ENCODE measurements at regions not wholly inside any gene's neighbourhood (a gene's known extent, or its start where the extent isn't known, plus 50 kb on each side); places are given as distances from the start of the nearest gene placed in this dataset.

DNA sequence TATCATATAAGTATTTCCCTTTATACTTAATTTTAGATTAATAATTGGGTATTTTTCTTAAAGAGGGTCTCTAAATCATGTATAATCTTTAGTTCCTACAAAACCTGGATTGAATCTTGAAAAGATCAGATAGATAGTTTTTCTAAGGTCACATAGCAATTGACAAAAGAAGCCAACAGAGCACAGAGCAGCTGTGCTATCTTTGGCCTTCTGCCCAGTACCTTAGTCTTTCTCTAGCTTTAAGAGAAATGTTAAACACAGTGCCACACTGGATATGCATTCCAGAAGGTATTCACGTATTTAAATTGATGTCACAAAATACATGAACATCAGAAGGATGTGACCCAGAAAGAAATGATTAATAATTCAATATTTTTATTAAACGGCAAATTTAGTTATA, 86.8 kb downstream of the C21orf91 start:
- in situ Hi-C loops (cut with HindIII; ENCODE audit: extremely low pct_ligation_motif_present, low pct_unique_long_range_greater_than_20kb) (no loop called here), intact Hi-C loops (cut with micrococcal nuclease; ENCODE audit: unreplicated experiment) (no loop called here)
- Histone ChIP-seq H2AFZ (ENCODE audit: low read length) (no peak overlapping the region), H3K4me1 (ENCODE audit: insufficient read depth, low read length) (no peaks in the 10 kb centered on the region), H3K9ac (ENCODE audit: insufficient read depth, low read depth, low read length) (no peak overlapping the region), H3K79me2 (ENCODE audit: insufficient read depth, low read length) (no peaks in the 10 kb centered on the region), H3K4me2 (ENCODE audit: low read depth, low read length) (no peak overlapping the region), H3K4me3 (replicated peaks in 1 of 3; ENCODE audit: insufficient read depth in 1 of 3, low read depth in 2 of 3, low read length in 3 of 3) (no peak overlapping the region), H3K27ac (ENCODE audit: extremely low read length, insufficient read depth, low read length) (no peak overlapping the region), H4K20me1 (ENCODE audit: insufficient read depth, low read length) (no peaks in the 10 kb centered on the region), H3K36me3 (replicated peaks in 1 of 2; ENCODE audit: control insufficient read depth in 1 of 2, insufficient read depth in 2 of 2, low read length in 2 of 2) (no peaks in the 10 kb centered on the region), H3K27me3 (ENCODE audit: control insufficient read depth in 1 of 2, insufficient read depth in 2 of 2, low read length in 2 of 2) (peaks cover 0 to 11% of the 10 kb centered on the region in 2 experiments; a peak in 2 of 5 replicates), H3K9me3 (ENCODE audit: low read length) (no peaks in the 10 kb centered on the region)
- WGBS (ENCODE audit: low lambda C conversion rate), result 28% methylated on average over 2 of the region's 2 CpGs
- FAIRE-seq (no peak), ATAC-seq (no peak), DNase-seq (ENCODE audit: low spot score) (no peak)
- TF ChIP-seq ZNF841 (CRISPR knock-in tag; IDR thresholded peaks at IDR 0.05; ENCODE audit: borderline replicate concordance) (no peak), HNF4G (IDR thresholded peaks at IDR 0.05; ENCODE audit: borderline replicate concordance, low read depth, low read length) (no peak), HNF4G (CRISPR knock-in tag; IDR thresholded peaks at IDR 0.05; ENCODE audit: borderline replicate concordance, low read depth) (no peak), SRSF1 (optimal IDR thresholded peaks at IDR 0.05; ENCODE audit: low read depth, low read length) (no peak), KDM2A (CRISPR knock-in tag; IDR thresholded peaks at IDR 0.05; ENCODE audit: borderline replicate concordance, low read depth) (no peak), XBP1 (CRISPR knock-in tag; IDR thresholded peaks at IDR 0.05) (no peak), NFIB (CRISPR knock-in tag; IDR thresholded peaks at IDR 0.05; ENCODE audit: borderline replicate concordance) (no peak), ZFP36 (IDR thresholded peaks at IDR 0.05; ENCODE audit: borderline replicate concordance, low read depth, low read length, partially characterized antibody) (no peak), MAFG (CRISPR knock-in tag; IDR thresholded peaks at IDR 0.05) (no peak), ZFP36L1 (CRISPR knock-in tag; IDR thresholded peaks at IDR 0.05) (no peak), ZNF251 (CRISPR knock-in tag; IDR thresholded peaks at IDR 0.05) (no peak)
- TF ChIP-seq, protein P1, sequence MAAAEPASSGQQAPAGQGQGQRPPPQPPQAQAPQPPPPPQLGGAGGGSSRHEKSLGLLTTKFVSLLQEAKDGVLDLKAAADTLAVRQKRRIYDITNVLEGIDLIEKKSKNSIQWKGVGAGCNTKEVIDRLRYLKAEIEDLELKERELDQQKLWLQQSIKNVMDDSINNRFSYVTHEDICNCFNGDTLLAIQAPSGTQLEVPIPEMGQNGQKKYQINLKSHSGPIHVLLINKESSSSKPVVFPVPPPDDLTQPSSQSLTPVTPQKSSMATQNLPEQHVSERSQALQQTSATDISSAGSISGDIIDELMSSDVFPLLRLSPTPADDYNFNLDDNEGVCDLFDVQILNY (CRISPR knock-in tag; conservative IDR thresholded peaks at IDR 0.05), result no peak
- TF ChIP-seq, protein P2, sequence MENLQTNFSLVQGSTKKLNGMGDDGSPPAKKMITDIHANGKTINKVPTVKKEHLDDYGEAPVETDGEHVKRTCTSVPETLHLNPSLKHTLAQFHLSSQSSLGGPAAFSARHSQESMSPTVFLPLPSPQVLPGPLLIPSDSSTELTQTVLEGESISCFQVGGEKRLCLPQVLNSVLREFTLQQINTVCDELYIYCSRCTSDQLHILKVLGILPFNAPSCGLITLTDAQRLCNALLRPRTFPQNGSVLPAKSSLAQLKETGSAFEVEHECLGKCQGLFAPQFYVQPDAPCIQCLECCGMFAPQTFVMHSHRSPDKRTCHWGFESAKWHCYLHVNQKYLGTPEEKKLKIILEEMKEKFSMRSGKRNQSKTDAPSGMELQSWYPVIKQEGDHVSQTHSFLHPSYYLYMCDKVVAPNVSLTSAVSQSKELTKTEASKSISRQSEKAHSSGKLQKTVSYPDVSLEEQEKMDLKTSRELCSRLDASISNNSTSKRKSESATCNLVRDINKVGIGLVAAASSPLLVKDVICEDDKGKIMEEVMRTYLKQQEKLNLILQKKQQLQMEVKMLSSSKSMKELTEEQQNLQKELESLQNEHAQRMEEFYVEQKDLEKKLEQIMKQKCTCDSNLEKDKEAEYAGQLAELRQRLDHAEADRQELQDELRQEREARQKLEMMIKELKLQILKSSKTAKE (CRISPR knock-in tag; IDR thresholded peaks at IDR 0.05; ENCODE audit: borderline replicate concordance), result no peak
- TF ChIP-seq, protein P3, sequence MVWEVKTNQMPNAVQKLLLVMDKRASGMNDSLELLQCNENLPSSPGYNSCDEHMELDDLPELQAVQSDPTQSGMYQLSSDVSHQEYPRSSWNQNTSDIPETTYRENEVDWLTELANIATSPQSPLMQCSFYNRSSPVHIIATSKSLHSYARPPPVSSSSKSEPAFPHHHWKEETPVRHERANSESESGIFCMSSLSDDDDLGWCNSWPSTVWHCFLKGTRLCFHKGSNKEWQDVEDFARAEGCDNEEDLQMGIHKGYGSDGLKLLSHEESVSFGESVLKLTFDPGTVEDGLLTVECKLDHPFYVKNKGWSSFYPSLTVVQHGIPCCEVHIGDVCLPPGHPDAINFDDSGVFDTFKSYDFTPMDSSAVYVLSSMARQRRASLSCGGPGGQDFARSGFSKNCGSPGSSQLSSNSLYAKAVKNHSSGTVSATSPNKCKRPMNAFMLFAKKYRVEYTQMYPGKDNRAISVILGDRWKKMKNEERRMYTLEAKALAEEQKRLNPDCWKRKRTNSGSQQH (CRISPR knock-in tag; IDR thresholded peaks at IDR 0.05; ENCODE audit: low read depth), result no peak
- POLR2A ChIA-PET, result no interaction called here
- BruUV-seq (replicated peaks), result no TSS peak
- CTCF ChIA-PET (ENCODE audit: low intra/inter-chr PET ratio, low total read pairs), result no interaction called here
